ENCODE measurements at regions not wholly inside any gene's neighbourhood (a gene's known extent, or its start where the extent isn't known, plus 50 kb on each side); places are given as distances from the start of the nearest gene placed in this dataset.
"Not testable (repeated sequence)": the region's sequence is repeated elsewhere in the genome, so short reads cannot be mapped to it uniquely, and the experiment has no call there.

DNA sequence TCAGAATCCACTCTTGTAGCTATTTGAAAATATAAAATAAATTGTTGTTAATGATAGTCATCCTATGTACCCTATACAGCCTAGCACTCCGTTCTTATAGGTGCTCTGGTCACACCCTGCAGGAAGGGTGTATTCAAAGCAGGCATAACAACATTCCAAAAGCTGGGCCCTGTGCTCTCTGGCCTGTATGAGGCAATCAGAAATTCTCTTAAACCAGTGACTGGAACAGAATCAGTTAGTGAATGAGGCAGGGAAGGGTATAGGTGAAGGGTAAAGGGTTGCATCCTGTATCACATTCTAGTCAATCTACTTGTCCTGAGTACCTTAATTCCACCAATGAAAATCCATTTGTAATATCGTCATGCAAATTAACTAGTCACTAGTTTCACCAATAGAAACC lies 154.5 kb upstream of the ZNF217 start:
- DNase-seq (ENCODE audit: low read depth in 2 of 2): no peak

DNA sequence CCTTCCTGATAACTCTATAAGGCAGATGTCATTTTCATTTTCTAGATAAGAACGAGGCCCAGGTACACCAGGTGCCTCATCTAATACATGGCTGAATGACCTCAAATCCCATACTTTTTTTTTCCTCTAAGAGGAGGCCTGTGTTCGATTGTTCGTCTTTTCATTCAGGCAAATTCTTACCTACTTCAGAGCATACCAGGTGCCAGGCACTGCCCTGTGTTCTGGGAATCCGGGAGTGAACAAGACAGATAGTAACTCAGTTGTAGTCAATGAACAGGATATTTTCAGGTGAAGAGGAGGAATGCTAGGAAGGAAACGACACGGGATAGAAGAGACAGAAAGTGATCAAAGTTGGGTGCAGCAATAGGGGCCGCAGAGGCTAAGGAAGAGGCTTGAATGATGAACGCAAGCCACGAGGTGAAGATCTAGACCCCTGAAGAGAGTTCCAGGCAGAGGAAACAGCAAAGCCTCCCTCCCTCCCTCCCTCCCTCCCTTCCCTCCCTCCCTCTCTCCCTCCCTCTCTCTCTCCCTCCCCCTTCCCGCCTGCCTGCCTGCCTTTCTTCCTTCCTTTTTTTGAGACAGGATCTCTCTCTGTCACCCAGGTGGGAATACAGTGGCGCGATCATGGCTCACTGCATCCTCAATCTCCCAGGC lies 150.1 kb upstream of the ZNF217 start:
- DNase-seq (ENCODE audit: low read depth in 2 of 2): no peak

DNA sequence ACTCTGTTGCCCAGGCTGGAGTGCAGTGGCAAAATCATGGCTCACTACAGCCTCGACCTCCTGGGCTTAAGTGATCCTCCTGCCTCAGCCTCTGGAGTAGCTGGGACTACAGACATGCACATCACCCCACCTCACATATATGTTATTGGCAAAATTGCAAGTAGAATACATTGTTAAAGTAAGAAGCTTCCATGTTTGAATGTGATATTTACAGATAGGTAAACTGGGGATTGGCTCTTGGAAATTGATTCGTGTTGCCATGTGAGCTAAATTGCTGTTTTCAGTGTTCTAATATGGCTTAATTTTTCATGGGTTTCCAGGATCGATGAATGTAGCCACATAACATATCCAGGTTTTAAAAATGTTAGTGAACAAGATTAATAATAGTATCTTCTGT lies 149.0 kb upstream of the ZNF217 start:
- no peak for DNase-seq (ENCODE audit: low read depth in 2 of 2)

DNA sequence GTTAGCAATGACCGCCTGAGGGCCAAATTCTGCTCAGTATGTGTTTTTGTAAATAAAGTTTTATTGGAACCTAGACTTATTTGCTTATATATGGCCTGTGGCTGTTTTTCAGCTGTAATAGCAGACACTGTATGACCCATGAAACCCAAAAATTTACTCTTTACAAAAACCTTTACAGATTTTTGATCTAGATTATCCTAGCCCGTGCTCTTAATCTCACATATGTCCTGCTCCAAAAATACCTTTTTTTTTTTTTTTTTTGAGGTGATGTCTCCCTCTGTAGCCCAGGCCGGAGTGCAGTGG lies 148.0 kb upstream of the ZNF217 start:
- no peak for DNase-seq (ENCODE audit: low read depth in 2 of 2)

DNA sequence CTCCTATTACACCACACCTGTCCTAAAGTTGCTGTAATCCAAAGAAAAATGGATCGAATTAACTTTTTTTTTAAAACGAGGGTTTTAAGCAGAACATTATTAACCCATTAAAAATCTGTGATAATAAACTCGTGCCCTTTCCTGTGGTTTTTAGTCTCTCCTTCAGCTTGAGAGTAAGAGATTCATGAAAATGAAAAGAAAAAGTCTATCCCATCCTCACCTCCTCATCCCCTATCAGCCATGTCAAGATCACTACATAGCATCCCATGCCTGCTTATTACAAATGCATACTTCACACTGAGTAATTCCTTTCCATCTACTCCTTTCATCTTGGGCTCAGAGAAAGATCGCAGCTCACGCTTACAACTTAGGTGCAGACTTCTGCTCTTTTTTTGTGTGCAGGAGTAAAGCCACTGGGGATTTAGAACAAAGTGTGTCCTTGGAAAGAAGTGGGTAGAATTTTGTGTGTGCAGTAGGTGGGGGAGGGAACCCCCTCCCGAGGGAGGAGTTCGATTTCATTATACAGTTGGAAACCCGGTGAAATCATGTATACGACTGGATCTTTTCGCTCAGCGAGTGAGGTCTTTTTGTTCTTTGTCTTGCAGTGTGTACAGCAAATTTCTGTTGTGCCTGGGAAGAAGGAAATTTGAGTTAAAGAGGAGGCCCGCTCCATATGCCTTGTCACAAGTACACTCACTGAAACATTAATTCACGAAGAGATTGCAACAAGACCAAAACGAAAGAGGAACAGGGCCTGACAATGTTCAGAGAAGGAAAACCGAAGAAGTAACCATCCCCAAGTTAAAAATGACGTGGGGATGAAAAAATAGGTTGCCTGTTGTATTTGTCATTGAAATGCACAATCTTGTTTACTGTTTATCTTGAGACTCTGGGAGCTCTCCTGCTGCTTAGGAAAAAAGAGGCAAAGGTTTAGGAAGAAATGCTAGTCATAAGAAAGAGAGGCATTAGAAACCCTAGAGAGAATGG lies 146.5 kb upstream of the ZNF217 start:
- DNase-seq (ENCODE audit: low read depth in 2 of 2): no peak

DNA sequence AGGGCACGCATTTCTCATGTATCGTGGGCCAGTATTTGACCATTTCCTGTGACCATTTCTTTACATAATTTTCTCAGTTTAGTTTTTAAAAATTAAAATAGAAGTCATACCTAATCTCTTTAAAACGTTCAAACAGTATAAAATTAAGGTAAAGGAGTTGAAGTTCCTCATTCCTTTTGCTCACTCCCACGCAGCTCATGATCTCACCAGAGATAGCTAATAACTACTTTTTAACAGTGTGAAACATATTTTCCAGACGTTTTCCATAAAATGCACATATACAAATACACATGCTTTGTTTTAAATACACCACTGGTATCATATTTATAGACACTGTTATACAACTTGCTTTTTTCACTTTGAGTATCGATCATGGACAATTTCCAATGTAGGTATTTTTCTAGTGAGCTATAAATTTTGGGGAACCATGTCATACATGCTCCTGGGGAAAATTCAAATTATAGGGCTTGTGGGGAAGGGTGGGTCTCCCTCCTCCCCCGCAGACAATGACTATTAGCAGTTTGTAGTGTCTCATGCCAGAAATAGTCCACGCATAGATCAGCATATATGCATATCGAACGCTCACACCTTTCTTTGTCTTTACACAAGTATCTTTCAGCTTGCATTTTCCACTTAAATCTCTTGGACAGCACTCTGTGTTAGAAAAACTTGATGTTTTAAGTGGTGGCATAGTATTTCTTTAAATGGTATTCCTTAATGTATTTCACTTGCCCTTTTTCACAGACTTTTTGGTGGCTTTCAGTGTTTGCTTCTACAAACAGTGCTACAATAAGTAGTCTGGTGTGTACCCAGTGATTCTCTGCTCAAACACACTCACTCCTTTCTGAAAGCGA lies 145.5 kb upstream of the ZNF217 start:
- no peak for DNase-seq (ENCODE audit: low read depth in 2 of 2)

DNA sequence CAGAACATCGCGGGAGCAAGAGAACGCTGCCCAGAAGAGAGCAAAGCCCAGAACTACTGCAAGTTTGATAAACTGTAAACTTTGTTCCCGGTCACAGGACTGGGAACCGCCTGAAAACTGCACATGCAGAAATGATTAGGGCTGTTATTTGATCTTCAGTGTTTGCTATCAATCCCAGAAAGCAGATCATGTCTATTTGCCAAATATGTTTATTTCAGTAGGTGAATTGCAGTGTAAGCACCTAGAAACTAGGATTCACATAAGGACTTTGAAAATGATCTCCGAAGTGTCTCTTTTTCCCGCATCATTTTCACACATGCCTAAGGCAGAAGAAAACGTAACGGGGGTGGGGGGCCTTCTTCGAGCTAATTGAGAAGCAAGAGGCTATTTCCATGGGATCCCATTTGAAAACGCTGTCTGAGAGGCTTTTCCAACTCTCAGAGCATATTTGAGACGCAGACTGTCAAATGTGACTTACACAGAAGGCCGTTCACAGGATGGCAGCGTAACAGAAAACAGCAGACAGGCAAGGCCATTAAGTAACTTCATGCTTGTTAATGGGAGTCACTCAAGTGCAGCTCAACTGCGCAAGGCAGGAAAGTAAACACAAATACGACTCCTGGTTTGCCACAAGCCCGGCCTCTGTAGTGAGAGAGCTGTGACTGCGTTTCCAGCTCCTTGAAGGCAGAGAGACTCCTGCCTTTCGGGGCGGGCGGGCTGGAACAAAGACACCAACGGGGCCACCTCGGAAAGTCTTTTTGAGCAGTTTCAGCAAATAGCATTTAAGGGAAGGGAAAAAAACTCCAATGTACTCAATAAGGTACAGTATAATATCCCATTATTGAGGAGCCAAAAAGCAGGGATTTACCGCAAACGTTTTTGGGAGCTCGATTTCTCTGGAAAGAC lies 144.7 kb upstream of the ZNF217 start:
- DNase-seq (ENCODE audit: low read depth in 2 of 2): no peak

DNA sequence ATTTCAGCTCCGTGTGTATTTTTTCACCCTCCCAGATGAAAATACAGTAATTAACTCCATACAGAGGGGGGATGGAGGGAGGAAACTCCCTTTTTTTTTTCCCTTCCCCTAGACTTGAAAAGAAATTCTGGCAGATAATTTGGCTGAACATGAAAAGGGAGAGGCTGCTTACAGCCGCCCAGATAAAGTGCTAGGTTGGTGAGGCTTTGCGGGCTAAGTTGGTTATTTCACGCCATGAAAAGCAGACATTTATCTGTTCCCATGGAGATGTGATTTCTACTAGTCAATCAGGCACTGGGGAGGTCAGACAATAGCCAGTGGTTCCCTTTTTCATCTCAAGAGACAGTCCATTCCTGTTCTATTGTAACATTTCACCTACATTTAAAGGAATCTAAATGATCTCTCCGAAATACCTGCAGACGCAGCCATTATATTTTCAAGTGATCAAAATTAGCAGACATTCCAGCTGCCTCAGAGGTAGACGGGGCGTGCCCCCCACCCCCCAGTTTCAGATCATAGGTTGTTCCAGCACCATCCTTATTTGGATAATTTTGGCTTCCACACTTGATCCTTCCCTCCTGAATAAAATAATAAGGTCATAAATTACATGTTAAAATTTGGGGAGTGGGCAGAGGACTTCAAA lies 143.9 kb upstream of the ZNF217 start:
- DNase-seq (ENCODE audit: low read depth in 2 of 2): no peak

DNA sequence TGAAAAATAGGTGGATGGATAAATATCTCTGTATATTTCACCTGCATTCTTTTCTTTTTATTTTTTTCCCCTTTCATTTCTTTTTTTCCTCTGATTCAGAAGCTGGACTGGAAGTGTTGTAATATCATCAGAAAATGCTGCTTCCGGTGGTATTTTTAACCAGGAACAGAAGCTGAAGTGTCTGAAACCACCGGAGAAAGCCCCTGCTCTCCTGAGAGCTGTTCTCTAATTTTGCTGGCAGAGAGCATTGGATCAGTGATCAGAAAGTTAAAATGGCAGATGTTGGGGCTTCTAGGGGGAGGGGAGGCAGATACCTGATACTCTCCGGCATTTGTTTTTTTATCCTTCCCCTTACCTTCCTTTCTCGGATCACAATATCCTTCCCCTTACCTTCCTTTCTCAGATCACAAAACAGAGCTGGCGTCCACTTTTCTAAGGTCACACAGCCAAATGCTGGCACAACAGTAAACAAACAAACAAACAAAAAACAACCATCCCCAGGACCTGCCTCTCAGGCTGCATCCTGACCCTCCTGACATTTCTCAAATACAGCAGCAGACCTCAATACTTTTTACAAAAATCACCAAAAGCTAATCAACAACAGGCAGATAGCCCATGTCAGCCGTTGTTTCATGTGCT lies 143.2 kb upstream of the ZNF217 start:
- no peak for DNase-seq (ENCODE audit: low read depth in 2 of 2)

DNA sequence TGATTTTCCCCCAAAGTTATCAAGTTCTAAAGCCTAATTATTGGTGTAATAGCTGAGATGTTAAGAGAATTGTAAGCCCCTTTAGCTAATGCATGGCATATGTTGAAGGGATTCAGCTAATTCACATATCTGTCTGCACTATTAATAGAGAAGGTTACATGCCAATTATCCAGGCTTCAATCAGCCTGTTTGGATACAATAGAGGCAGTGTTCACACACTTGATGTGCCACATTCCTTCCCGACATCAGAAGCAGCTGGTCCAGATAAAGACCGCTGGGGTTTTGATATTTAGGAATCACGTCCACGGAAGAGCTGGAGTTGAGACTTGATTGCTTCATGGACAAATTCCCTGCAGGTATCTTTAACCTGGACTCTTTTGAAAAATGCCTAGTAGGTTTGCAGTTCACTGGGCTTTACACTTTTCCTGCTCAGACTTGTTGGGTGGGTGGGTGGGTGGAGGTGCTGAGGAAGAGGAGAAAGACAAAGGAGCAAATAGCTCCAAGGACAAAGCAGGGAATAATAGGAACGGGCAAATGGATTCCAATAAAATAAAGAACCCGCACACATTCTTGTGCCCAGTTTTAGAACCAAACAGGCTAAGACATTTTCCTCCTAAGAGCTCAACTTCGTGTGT lies 142.6 kb upstream of the ZNF217 start:
- no peak for DNase-seq (ENCODE audit: low read depth in 2 of 2)

DNA sequence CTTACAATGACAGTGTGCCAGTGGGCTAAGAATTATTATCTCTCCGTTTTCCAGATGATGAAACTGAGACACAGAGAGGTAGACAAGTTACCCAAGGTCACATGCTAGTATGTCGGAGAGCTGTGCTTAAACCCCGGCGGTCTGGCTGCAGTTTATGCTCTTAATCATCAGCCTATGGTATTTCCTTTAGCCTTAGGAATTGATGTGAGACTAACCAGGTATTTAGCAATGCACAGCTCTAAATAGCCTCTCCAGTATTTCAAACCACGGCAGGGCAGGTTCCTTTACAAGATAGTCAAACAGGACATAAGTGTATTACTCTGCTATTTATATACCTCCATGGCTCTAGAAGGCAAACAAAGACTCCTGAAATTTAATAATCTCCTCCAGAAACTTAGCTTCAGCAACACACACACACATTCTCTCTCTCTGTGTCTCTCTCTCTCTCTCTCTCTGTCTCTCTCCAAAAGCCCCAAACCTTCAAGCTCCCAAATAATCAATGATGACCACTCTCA lies 142.0 kb upstream of the ZNF217 start:
- DNase-seq (ENCODE audit: low read depth in 2 of 2): no peak

DNA sequence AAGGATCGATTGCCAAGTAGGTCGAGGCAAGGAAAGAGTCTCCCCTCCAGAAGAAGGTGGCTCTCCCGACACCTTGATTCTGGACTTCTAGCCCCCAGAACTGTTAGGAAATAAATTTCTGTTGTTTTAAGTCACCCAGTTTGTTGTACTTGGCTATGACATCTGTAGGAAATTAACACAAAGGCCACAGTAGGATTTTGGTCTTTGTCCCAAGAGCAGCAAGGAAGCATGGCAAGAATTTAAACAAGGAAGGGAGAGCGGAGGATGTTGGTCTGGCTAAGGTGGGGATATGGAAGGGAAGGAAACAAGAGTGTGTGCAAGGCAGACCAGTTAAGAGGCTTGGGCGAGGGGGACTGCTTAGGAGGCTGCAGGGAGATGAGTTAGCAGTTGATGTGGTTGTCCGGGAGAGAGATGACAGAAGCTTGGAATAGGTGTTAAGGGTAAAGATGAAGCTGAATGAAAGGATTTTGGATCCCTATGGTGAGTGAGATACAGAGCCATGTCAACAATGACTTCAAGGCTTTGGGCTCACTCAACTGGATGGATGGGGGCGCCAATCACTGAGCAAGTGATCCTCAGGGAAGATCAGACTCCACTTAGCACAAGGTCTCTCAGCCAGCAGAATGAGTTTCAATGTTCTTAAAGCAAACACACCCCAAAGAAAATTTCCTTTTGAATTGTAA lies 140.5 kb upstream of the ZNF217 start:
- no peak for DNase-seq (ENCODE audit: low read depth in 2 of 2)

DNA sequence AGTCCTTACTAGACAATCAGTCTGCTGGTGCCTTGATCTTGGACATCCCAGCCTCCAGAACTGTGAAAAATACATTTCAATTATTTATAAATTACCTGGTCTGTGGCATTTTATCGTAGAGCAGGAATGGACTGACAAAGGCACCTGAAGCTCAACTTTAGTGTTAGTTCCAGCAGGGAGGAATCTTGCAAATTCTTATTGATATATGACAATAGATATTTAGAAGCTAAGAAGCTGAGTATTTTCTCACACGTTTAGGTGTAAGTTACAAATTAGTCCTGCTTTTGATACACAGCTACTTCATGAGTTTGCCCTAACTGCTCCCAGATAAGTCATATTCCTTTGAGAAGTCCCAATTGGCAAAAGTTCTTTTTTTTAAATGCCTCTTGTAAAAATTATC lies 138.0 kb upstream of the ZNF217 start:
- DNase-seq (ENCODE audit: low read depth in 2 of 2): no peak

DNA sequence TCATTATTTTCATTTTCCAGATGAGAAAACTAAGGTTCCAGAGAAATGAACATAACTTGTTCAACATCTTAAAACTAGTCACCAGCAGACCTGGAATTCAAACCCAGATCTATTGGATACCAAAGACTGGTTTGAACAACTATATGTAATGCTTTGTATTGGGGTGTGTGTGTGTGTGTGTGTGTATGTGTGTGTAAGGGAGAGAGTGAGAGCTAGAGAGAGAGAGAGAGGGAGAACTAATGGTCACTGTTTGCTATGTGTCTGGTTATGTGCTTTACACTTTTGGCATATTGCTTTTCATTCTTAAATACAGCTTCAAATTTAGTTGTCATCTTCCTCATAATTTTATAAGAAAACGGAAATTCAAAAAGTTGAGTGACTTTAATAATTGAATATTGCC lies 134.7 kb upstream of the ZNF217 start:
- no peak for DNase-seq (ENCODE audit: low read depth in 2 of 2)

DNA sequence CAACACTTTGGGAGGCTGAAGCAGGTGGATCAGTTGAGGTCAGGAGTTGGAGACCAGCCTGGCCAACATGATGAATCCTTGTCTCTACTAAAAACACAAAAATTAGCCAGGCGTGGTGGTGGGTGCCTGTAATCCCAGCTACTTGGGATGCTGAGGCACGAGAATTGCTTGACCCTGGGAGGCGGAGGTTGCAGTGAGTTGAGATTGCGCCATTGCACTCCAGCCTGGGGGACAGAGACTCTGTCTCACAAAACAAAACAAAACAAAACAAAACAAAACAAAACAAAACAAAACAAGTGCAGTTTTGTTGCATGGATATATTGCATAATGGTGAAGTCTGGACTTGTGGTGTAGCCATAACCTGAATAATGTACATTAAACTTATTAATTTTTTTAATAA lies 133.6 kb upstream of the ZNF217 start:
- DNase-seq (ENCODE audit: low read depth in 2 of 2): not testable (repeated sequence)

DNA sequence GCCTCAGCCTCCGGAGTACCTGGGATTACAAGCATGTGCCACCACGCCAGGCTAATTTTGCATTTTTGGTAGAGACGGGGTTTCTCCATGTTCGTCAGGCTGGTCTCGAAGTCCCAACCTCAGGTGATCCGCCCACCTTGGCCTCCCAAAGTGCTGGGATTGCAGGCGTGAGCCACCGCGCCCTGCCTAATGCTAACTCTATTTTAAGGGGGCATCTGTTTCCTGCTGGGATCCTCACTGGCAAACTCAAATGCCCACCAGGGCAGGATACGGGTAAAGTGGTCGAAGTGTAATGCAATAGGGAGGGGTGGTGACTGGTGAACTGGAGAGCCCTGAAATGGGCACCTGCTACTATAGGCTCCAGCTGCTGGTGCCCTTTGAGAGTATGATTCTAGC lies 131.9 kb upstream of the ZNF217 start:
- no peak for DNase-seq (ENCODE audit: low read depth in 2 of 2)

DNA sequence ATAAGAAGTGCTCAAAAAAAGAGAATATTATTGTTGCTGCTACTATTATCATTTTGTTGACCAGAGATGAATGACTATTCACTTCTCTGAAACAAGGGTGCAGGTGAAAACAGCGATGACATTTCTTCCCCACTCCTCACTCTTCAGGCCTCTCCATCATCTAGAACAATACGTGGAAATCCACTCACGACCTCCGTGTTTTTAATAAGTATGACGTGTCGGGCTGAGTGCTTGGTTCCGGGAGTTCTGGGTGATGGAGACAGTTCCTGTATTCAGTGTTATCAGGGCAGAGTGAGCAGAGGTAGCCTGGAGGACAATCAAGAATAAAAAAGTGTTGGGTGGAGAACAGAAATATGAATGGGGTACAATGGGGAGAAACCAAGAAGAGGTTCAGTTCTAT lies 130.0 kb upstream of the ZNF217 start:
- no peak for DNase-seq (ENCODE audit: low read depth in 2 of 2)

DNA sequence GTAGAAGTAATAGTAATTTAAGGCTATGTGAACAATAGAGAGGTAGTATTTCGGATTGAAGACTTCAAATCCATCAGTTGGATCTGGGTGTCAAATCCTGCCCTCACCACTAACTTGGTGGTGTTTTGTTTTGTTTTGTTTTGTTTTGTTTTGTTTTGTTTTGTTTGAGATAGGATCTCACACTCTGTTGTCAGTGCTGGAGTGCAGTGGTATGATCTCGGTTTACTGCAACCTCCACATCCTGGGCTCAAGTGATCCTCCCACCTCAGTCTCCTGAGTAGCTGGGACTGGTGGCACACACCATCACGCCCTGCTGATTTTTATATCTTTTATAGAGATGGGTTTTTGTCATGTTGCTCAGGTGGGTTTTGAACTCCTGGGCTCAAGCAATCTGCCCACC lies 129.4 kb upstream of the ZNF217 start:
- no peak for DNase-seq (ENCODE audit: low read depth in 2 of 2)

DNA sequence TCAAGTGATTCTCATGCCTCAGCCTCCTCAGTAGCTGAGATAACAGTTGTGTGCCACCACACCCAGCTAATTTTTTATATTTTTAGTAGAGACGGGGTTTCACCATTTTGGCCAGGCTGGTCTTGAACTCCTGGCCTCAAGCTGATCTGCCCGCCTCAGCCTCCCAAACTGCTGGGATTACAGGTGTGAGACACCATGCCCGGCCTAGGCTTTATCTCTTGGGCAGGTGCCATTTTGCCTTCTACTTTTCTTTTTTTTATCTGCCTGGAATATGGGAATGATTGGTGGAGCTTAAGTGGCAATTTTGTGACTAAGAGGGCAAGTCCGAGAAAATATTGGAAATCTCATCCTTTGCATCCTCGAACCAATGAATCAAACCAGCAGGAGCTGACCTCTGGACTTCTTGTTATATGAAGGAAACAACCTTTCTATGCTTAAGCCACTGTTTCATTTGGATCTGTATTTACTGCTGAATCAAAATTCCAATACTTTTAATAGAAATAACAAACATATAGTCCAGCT lies 128.9 kb upstream of the ZNF217 start:
- DNase-seq (ENCODE audit: low read depth in 2 of 2): no peak
